ENCODE measurements at regions not wholly inside any gene's neighbourhood (a gene's known extent, or its start where the extent isn't known, plus 50 kb on each side); places are given as distances from the start of the nearest gene placed in this dataset.

DNA sequence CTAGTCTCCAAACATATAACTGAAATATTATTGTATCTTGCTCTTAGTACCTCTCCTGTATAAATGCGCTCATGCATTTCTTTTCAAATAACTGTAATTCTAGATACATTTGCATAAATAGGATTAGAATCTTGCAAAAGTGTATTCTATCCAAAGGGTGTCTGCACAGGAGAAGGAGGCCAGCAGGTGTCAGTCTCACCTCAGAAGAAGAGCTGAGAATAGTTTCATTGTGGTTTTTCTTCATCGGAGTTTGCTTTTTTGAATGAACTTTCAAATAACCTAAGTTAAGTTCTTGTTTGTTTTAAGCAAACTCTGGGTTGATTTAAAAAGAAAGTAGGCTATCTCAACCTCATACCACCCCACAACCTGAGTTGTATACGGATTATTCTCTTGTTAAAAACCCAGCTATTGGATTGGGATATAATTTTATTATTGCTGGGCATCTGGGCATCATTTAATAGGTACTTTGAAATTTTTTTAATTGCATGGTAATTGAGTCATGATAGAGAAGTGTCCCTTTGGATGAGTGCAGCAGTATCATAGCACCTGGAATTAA, 125.0 kb upstream of the MLIP start:
- DNase-seq (ENCODE audit: insufficient read length, low spot score) (no peak), FAIRE-seq (no peak)

DNA sequence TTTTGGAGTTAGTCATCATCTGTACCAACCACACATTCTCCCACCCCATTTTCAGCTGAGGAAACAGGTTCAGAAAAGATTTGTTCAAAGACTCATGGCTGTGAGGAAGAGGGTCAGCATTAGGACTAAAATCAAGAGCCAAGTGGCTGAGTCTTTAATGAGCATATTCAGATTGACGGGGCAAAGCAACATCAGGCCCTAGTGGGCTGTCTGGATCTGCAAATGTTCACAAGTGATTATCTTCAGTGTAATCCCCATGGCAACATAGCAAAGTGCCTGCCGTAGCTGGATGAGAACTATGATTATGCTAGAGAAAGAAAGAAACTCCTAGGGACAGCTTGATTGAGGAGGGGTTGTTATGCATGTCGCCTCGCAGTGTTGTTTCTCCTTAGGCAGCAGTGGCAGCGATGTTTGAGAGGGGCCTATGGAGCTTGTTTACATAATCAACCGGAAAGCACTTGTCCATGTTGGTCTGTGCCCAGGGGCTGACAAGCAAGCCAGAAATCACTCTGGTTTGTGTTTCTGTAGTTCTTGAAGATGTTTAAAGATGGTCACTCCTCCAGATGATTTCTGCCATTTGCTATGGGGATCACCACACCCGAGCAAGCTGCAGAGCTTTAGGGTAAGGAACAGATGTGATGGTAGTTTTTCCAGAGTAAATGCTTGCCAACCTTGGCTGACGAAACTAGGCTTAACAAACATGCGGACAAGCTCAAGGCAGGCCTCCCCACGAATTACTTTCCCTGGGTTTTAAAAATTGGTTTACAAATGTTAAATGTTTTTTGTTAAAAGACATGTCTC, 124.3 kb upstream of the MLIP start:
- no peak for DNase-seq (ENCODE audit: insufficient read length, low spot score)
- TF ChIP-seq SPI1 (IDR thresholded peaks at IDR 0.05; ENCODE audit: low read depth, low read length) (no peak), POLR2A (IDR thresholded peaks at IDR 0.05; ENCODE audit: low read depth, low read length) (no peak), POLR2AphosphoS5 (IDR thresholded peaks at IDR 0.05; ENCODE audit: low read depth, low read length) (no peak), POU2F2 (IDR thresholded peaks at IDR 0.05; ENCODE audit: low read depth, low read length) (no peak), TAF1 (IDR thresholded peaks at IDR 0.05; ENCODE audit: low read depth, low read length) (no peak), PAX5 (IDR thresholded peaks at IDR 0.05; ENCODE audit: insufficient read depth, low read length, severe bottlenecking) (no peak)
- no peak for FAIRE-seq

More for the DNA sequence above, 125.0 kb upstream of the MLIP start:
- TF ChIP-seq POLR2A (IDR thresholded peaks at IDR 0.05; ENCODE audit: low read depth, low read length) (no peak), SPI1 (IDR thresholded peaks at IDR 0.05; ENCODE audit: low read depth, low read length) (no peak), TAF1 (IDR thresholded peaks at IDR 0.05; ENCODE audit: low read depth, low read length) (no peak), PAX5 (IDR thresholded peaks at IDR 0.05; ENCODE audit: insufficient read depth, low read length, severe bottlenecking) (no peak), POLR2AphosphoS5 (IDR thresholded peaks at IDR 0.05; ENCODE audit: low read depth, low read length) (no peak), POU2F2 (IDR thresholded peaks at IDR 0.05; ENCODE audit: low read depth, low read length) (no peak)

DNA sequence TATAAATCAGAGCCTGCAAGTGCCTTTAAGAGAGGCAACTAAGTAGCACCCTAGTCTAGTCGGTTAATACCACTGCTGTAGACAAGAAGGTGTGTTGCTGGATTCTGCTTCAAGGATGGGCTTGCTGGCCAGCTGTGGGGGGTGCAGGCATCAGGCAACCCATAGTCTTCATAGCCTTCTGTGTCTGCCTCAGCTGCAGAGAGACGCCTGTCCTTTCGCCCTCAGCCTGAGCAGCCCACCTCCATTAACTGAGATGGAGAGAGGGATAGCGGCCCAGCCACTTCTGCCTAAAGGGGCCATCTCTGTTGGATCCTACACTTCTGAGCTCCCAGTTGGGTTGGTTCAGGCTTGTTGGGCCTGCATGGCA, 123.7 kb upstream of the MLIP start:
- TF ChIP-seq PAX5 (IDR thresholded peaks at IDR 0.05; ENCODE audit: insufficient read depth, low read length, severe bottlenecking): no peak
- no peak for TF ChIP-seq POU2F2 (IDR thresholded peaks at IDR 0.05; ENCODE audit: low read depth, low read length)
- TF ChIP-seq TAF1 (IDR thresholded peaks at IDR 0.05; ENCODE audit: low read depth, low read length): no peak
- TF ChIP-seq POLR2AphosphoS5 (IDR thresholded peaks at IDR 0.05; ENCODE audit: low read depth, low read length): no peak
- TF ChIP-seq SPI1 (IDR thresholded peaks at IDR 0.05; ENCODE audit: low read depth, low read length): no peak
- no peak for TF ChIP-seq POLR2A (IDR thresholded peaks at IDR 0.05; ENCODE audit: low read depth, low read length)
- FAIRE-seq (no peak), DNase-seq (ENCODE audit: insufficient read length, low spot score) (no peak)

DNA sequence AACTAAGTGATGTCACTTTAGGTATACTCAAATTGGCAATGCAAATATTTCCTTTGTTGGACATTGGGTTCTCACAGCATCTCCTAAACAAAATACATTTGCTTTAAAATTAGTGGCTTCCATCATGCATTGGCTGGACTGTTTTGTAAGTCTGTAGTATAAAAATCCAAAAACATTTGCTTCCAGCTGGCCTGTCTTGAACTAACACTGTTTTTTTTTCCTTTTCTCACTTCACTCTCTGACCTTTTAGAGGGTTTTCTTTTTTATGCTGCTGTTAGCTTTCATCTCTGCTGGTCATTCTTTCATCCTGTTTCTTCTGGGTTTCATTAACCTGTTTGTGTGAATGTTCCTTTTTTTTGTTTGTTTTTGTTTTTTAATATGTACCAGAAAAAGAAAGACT, 121.7 kb upstream of the MLIP start:
- FAIRE-seq: no peak
- TF ChIP-seq SPI1 (IDR thresholded peaks at IDR 0.05; ENCODE audit: low read depth, low read length) (no peak), POLR2AphosphoS5 (IDR thresholded peaks at IDR 0.05; ENCODE audit: low read depth, low read length) (no peak)

DNA sequence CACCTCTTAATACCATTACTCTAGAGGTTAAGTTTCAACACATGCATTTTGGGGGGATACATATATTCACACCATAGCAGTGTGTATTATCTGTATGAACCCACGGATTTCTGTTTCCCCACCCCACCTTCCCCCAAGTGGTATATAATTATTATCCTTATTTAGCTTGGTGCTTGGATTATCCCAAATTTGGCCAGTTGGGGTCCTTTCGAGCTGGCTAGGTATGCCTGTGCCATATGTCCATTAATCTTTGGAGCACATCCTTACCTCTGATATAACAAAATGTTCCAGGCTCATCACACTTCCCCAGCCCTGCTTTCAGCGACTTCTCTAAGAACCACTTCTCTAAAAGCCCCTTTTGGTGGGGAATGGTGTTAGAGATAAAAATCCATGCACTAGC, 118.7 kb upstream of the MLIP start:
- FAIRE-seq (no peak), DNase-seq (ENCODE audit: insufficient read length, low spot score) (no peak)
- no peak for TF ChIP-seq POLR2A (IDR thresholded peaks at IDR 0.05; ENCODE audit: low read depth, low read length)
- TF ChIP-seq SPI1 (IDR thresholded peaks at IDR 0.05; ENCODE audit: low read depth, low read length): no peak
- TF ChIP-seq POU2F2 (IDR thresholded peaks at IDR 0.05; ENCODE audit: low read depth, low read length): no peak
- no peak for TF ChIP-seq PAX5 (IDR thresholded peaks at IDR 0.05; ENCODE audit: insufficient read depth, low read length, severe bottlenecking)
- TF ChIP-seq POLR2AphosphoS5 (IDR thresholded peaks at IDR 0.05; ENCODE audit: low read depth, low read length): no peak
- TF ChIP-seq TAF1 (IDR thresholded peaks at IDR 0.05; ENCODE audit: low read depth, low read length): no peak

More for the DNA sequence above, 121.7 kb upstream of the MLIP start:
- DNase-seq (ENCODE audit: insufficient read length, low spot score): no peak

DNA sequence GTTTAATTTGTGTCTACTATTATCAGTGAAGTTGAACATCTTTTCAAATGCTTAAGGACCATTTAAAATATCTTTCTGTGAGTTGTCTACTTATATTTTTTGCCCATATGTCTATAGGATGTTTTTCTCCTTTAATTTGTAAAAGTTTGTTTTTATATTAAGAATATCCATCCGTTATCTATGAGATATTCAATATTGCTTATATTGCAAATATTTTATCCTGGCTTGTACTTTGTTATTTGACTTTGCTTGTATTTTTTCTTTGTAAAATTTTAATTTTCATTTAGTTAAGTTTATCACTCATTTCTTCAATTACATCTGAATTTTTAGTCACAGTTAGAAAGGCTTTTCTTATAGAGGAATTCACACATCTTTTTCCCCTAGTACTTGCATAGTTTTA, 117.0 kb upstream of the MLIP start:
- TF ChIP-seq POLR2AphosphoS5 (IDR thresholded peaks at IDR 0.05; ENCODE audit: low read depth, low read length): no peak
- TF ChIP-seq SPI1 (IDR thresholded peaks at IDR 0.05; ENCODE audit: low read depth, low read length): no peak
- TF ChIP-seq PAX5 (IDR thresholded peaks at IDR 0.05; ENCODE audit: insufficient read depth, low read length, severe bottlenecking): no peak
- TF ChIP-seq POLR2A (IDR thresholded peaks at IDR 0.05; ENCODE audit: low read depth, low read length): no peak
- TF ChIP-seq TAF1 (IDR thresholded peaks at IDR 0.05; ENCODE audit: low read depth, low read length): no peak
- TF ChIP-seq POU2F2 (IDR thresholded peaks at IDR 0.05; ENCODE audit: low read depth, low read length): no peak
- FAIRE-seq: no peak

DNA sequence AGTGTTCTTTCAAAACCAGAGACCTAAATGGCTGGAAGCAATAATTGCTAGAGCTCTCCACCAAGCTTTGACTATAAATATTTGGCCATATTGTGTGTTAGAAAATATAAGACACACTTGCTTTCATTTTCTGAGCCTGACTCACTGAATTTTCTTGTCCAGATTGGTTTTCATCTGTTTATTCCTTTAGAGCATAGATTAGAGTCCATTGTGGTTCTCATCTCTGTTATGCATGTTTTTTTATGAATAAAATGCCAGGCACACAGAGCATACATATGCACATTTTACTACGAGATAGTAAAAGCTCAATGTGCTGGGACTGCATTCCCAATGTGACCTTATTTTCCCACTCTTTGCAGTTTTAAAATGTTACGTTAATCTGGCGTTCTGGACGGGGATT, 115.3 kb upstream of the MLIP start:
- FAIRE-seq: no peak
- no peak for DNase-seq (ENCODE audit: insufficient read length, low spot score)
- TF ChIP-seq POLR2A (IDR thresholded peaks at IDR 0.05; ENCODE audit: low read depth, low read length) (no peak), TAF1 (IDR thresholded peaks at IDR 0.05; ENCODE audit: low read depth, low read length) (no peak), SPI1 (IDR thresholded peaks at IDR 0.05; ENCODE audit: low read depth, low read length) (no peak), POU2F2 (IDR thresholded peaks at IDR 0.05; ENCODE audit: low read depth, low read length) (no peak), POLR2AphosphoS5 (IDR thresholded peaks at IDR 0.05; ENCODE audit: low read depth, low read length) (no peak), PAX5 (IDR thresholded peaks at IDR 0.05; ENCODE audit: insufficient read depth, low read length, severe bottlenecking) (no peak)

More for the DNA sequence above, 117.0 kb upstream of the MLIP start:
- no peak for DNase-seq (ENCODE audit: insufficient read length, low spot score)

DNA sequence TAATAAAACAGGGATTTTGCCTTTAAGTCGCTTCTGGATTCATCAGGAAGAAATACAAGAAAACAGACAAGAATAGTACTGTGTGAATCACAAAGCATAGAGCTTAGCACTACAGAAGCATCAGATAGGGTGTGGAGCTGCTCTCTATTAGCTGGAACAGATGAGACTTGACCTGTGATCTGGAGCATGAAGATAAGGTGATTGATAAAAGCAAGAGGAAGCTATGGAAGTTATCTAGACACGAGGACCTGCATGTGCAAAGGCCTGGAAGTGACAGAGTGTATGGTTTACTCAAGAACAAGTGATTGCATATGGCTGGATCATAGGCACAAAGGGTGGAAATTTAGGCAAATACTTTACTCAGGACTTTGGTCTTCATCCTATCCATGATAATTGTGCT, 112.9 kb upstream of the MLIP start:
- FAIRE-seq: no peak
- TF ChIP-seq SPI1 (IDR thresholded peaks at IDR 0.05; ENCODE audit: low read depth, low read length) (no peak), POLR2A (IDR thresholded peaks at IDR 0.05; ENCODE audit: low read depth, low read length) (no peak), POLR2AphosphoS5 (IDR thresholded peaks at IDR 0.05; ENCODE audit: low read depth, low read length) (no peak), PAX5 (IDR thresholded peaks at IDR 0.05; ENCODE audit: insufficient read depth, low read length, severe bottlenecking) (no peak), TAF1 (IDR thresholded peaks at IDR 0.05; ENCODE audit: low read depth, low read length) (no peak), POU2F2 (IDR thresholded peaks at IDR 0.05; ENCODE audit: low read depth, low read length) (no peak)
- no peak for DNase-seq (ENCODE audit: insufficient read length, low spot score)

DNA sequence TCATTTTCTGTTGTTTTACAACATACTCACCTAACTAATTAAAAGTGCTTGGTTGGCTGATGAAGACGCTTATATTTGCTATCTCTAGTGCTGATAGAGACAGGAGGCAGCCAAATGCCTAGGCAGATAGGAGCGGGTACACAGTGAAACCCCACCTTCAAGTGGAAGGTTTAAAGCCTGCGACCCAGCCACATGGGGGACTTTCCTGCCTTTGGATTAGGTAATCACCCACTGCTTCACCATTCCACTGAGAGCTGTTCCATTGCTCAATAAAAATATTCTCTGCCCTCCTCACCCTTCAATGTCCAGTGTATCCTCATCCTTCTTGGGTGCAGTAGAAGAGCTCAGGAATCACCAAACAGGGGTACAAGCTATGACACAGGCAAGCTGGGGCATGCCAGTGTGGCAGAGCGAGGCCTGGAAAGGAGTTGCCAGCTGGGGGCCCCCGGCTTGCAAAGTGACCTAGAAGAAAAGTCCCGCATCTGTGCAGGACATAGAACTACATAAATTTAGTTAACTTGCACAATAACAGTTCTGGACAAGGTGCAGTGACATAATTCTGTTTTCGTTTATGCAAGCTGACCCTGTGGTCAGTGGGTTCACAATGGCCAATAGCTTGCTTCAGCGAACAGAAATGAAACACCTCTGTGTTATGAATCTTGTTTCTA, 112.0 kb upstream of the MLIP start:
- TF ChIP-seq TAF1 (IDR thresholded peaks at IDR 0.05; ENCODE audit: low read depth, low read length) (no peak), SPI1 (IDR thresholded peaks at IDR 0.05; ENCODE audit: low read depth, low read length) (no peak), POLR2A (IDR thresholded peaks at IDR 0.05; ENCODE audit: low read depth, low read length) (no peak), POLR2AphosphoS5 (IDR thresholded peaks at IDR 0.05; ENCODE audit: low read depth, low read length) (no peak), POU2F2 (IDR thresholded peaks at IDR 0.05; ENCODE audit: low read depth, low read length) (no peak), PAX5 (IDR thresholded peaks at IDR 0.05; ENCODE audit: insufficient read depth, low read length, severe bottlenecking) (no peak)
- no peak for DNase-seq (ENCODE audit: insufficient read length, low spot score)
- FAIRE-seq: no peak
